GM12878 (cell line): ENCODE measurements at regions not wholly inside any gene's neighbourhood (a gene's known extent, or its start where the extent isn't known, plus 50 kb on each side); places are given as distances from the start of the nearest gene placed in this dataset.

ENCODE experiments used
- ATAC-seq: fragments of 200-7000 bp; cut with Tn5 transposase; 3 replicates; pipeline ENCODE4 v1.9.1; 2020; ENCODE audit warnings: mild to moderate bottlenecking, moderate library complexity
- BruUV-seq: library from RNA; stranded (reverse); fragments of 400-500 nt; replicated peaks from 2 replicates; lab custom pipeline; 2021; lab: Mats Ljungman, UMichigan
- CTCF ChIA-PET: fragments of 300-600 bp; sonication (Branson Sonifier 250); formaldehyde crosslinking; extraction: SDS; loops from one replicate; lab custom pipeline; 2021; ENCODE audit warnings: inconsistent platforms; lab: Yijun Ruan, JAX
- POLR2A ChIA-PET: fragments of 350-600 bp; formaldehyde crosslinking; extraction: SDS; loops from one replicate; lab custom pipeline; 2021; ENCODE audit warnings: inconsistent platforms; lab: Charles Lee
- RAD21 ChIA-PET: fragments of 300-600 bp; sonication (Branson Sonifier 250); formaldehyde crosslinking; loops from one replicate; lab custom pipeline; 2023; ENCODE audit warnings: antibody characterized with exemption; ENCODE audit not compliant: unreplicated experiment; lab: Charles Lee
- SMC1A ChIA-PET: fragments of 300-600 bp; sonication (Branson Sonifier 250); formaldehyde crosslinking; loops from one replicate; lab custom pipeline; 2023; ENCODE audit not compliant: unreplicated experiment, uncharacterized antibody; lab: Charles Lee
- DNase-seq: peaks from one replicate; pipeline ENCODE4 v3.0.0-alpha.2; 2011; ENCODE audit warnings: low read depth, low spot score
- FAIRE-seq: peaks from 3 replicates; lab custom pipeline; 2011; peaks lifted over from hg19 to GRCh38; lab: Jason Lieb, UNC
- H2AFZ ChIP-seq: 2 replicates; pipeline ENCODE4 v1.6.0; 2011; ENCODE audit warnings: low read depth, low read length, control low read depth; ENCODE audit not compliant: control insufficient read depth
- H3K27ac ChIP-seq: 2 replicates; pipeline ENCODE4 v1.5.1; 2011; ENCODE audit warnings: control low read depth; ENCODE audit not compliant: control insufficient read depth, insufficient read depth
- H3K27me3 ChIP-seq, 2 experiments: replicated peaks in 1 of 2; 2 replicates each; pipeline versions ENCODE4 v1.6.0 to v1.6.1; 2011; ENCODE audit warnings: low read length in 1 of 2; ENCODE audit not compliant: control insufficient read depth in 2 of 2, insufficient read depth in 2 of 2
- H3K36me3 ChIP-seq, 2 experiments: 2 replicates each; pipeline ENCODE4 v1.5.1; 2011; ENCODE audit warnings: low read length in 1 of 2; ENCODE audit not compliant: control insufficient read depth in 2 of 2, insufficient read depth in 2 of 2
- H3K4me1 ChIP-seq: 2 replicates; pipeline ENCODE4 v1.6.1; 2011; ENCODE audit warnings: mild to moderate bottlenecking, low read length, moderate library complexity, mixed read lengths; ENCODE audit not compliant: control insufficient read depth, insufficient read depth
- H3K4me2 ChIP-seq: 2 replicates; pipeline ENCODE4 v1.6.0; 2011; ENCODE audit warnings: control low read depth; ENCODE audit not compliant: control insufficient read depth, insufficient read depth
- H3K4me3 ChIP-seq: fragments of 200-600 bp; sonication (generic); 2 replicates; pipeline ENCODE4 v1.5.1; 2016
- H3K79me2 ChIP-seq: 2 replicates; pipeline ENCODE4 v1.6.0; 2011; ENCODE audit warnings: low read length; ENCODE audit not compliant: control insufficient read depth, insufficient read depth
- H3K9ac ChIP-seq: 2 replicates; pipeline ENCODE4 v1.8.0; 2011; ENCODE audit warnings: low read length, control low read depth, mixed read lengths; ENCODE audit not compliant: control insufficient read depth, insufficient read depth
- H3K9me3 ChIP-seq: replicated peaks from 3 replicates; pipeline ENCODE4 v1.5.1; 2011; ENCODE audit warnings: mild to moderate bottlenecking, low read length; ENCODE audit not compliant: control insufficient read depth, insufficient read depth
- H4K20me1 ChIP-seq: 2 replicates; pipeline ENCODE4 v1.6.0; 2011; ENCODE audit not compliant: control insufficient read depth, insufficient read depth
- CHD4 ChIP-seq: fragments of 200-600 bp; sonication (generic); IDR thresholded peaks from 2 replicates; pipeline ENCODE4 v1.6.1; 2016; ENCODE audit warnings: mild to moderate bottlenecking
- CUX1 ChIP-seq: IDR thresholded peaks from 2 replicates; pipeline ENCODE4 v1.6.1; 2012; ENCODE audit warnings: improper control_type of control experiment, low read depth, low read length; ENCODE audit not compliant: insufficient replicate concordance
- E2F8 ChIP-seq: fragments of 450-650 bp; IDR thresholded peaks from 2 replicates; pipeline ENCODE4 v1.6.1; 2018; ENCODE audit warnings: mild to moderate bottlenecking, low read depth, moderate library complexity; ENCODE audit not compliant: partially characterized antibody
- HSF1 ChIP-seq: fragments of 150-350 bp; IDR thresholded peaks from 2 replicates; pipeline ENCODE4 v1.6.1; 2014; ENCODE audit warnings: mild to moderate bottlenecking, low read depth, low read length
- IRF4 ChIP-seq: IDR thresholded peaks from 2 replicates; pipeline ENCODE4 v1.6.1; 2011; ENCODE audit warnings: low read depth, low read length
- MLLT1 ChIP-seq: fragments of 450-650 bp; IDR thresholded peaks from 2 replicates; pipeline ENCODE4 v1.6.1; 2016; ENCODE audit warnings: mild to moderate bottlenecking
- MTA3 ChIP-seq: IDR thresholded peaks from 2 replicates; pipeline ENCODE4 v1.6.1; 2012; ENCODE audit warnings: low read length, inconsistent platforms, borderline replicate concordance
- NRF1 ChIP-seq: conservative IDR thresholded peaks from 2 replicates; pipeline ENCODE4 v1.6.1; 2011; ENCODE audit warnings: mild to moderate bottlenecking, low read depth, low read length, improper control_type of control experiment
- RAD51 ChIP-seq: fragments of 450-650 bp; IDR thresholded peaks from 2 replicates; pipeline ENCODE4 v1.6.1; 2016; ENCODE audit warnings: moderate library complexity, mild to moderate bottlenecking, inconsistent platforms
- TAF1 ChIP-seq: IDR thresholded peaks from 2 replicates; pipeline ENCODE4 v1.6.1; 2011; ENCODE audit warnings: mild to moderate bottlenecking, low read depth, low read length, borderline replicate concordance
- ZNF207 ChIP-seq: fragments of 450-650 bp; IDR thresholded peaks from 2 replicates; pipeline ENCODE4 v1.6.1; 2014; ENCODE audit warnings: antibody characterized with exemption, mild to moderate bottlenecking, borderline replicate concordance
- ZNF217 ChIP-seq: fragments of 450-650 bp; IDR thresholded peaks from 2 replicates; pipeline ENCODE4 v1.6.1; 2017; ENCODE audit warnings: antibody characterized with exemption, mild to moderate bottlenecking
- WGBS: methylation state at CpG from one replicate; pipeline ENCODE4 v1.1.6; 2016; ENCODE audit warnings: low lambda C conversion rate; ENCODE audit not compliant: insufficient replicate concordance, insufficient coverage; ENCODE audit errors: missing lambda C conversion rate; 5-methylcytosine and 5-hydroxymethylcytosine counted together
- in situ Hi-C: fragments of 300-500 bp; cut with MboI; formaldehyde crosslinking; loops from 9 replicates; pipeline ENCODE4 v1.14.3; 2018; ENCODE audit warnings: mixed read lengths
- intact Hi-C: fragments of 100-400 bp; cut with micrococcal nuclease; formaldehyde crosslinking; loops from one replicate; pipeline ENCODE4 v1.14.2; 2022; ENCODE audit not compliant: unreplicated experiment

- no peak for ATAC-seq
- Histone ChIP-seq H3K27ac (no peak overlapping the region), H3K9ac (no peak overlapping the region), H3K79me2 (no peaks in the 10 kb centered on the region), H3K4me3 (no peak overlapping the region), H3K9me3 (no peaks in the 10 kb centered on the region), H3K36me3 (no peaks in the 10 kb centered on the region), H3K4me1 (no peaks in the 10 kb centered on the region), H3K27me3 (no peaks in the 10 kb centered on the region), H2AFZ (no peak overlapping the region), H4K20me1 (no peaks in the 10 kb centered on the region), H3K4me2 (no peak overlapping the region)
- in situ Hi-C loops (no loop called here), intact Hi-C loops (no loop called here)
- no peak for DNase-seq
- WGBS, result 0% methylated on average over 1 of the region's 1 CpG
- RAD21 ChIA-PET, result no interaction called here
- BruUV-seq, result no TSS peak
- FAIRE-seq, result no peak
- SMC1A ChIA-PET, result interaction anchor here (0.6 to 3.2 kb wide), 4 partner anchors 9 to 459 kb away, joined by 3 to 8 read pairs (median 3); no protein-coding TSS in a partner anchor
- POLR2A ChIA-PET, result no interaction called here
- CTCF ChIA-PET, result interaction anchor here (0.7 kb wide), 1 partner anchor 15 kb away, joined by 3 read pairs; no protein-coding TSS in a partner anchor
- TF ChIP-seq ZNF217 (no peak), MTA3 (no peak), E2F8 (no peak), HSF1 (no peak), ZNF207 (no peak), CHD4 (no peak), NRF1 (no peak), IRF4 (no peak), MLLT1 (no peak), CUX1 (no peak), RAD51 (no peak), TAF1 (no peak)
Measured at GRCh38 chr12:16658699-16659098, 52.7 kb upstream of the LMO3 start.
